ENCODE measurements at regions not wholly inside any gene's neighbourhood (a gene's known extent, or its start where the extent isn't known, plus 50 kb on each side); places are given as distances from the start of the nearest gene placed in this dataset. TPM values are rescaled to one million over a fixed set of nuclear protein-coding genes. Genes with fewer than 3 reads are reported as not detected.
A peak's percentile ranks its signal among the peaks of the same experiment; 100 is the strongest.

GRCh38 chr13:26813980-26814348, 53.4 kb upstream of the GPR12 start:
- H3K27me3 ChIP-seq (ENCODE audit: insufficient read depth, low read length), result no peaks in the 10 kb centered on the region
- H3K79me2 ChIP-seq (ENCODE audit: insufficient read depth, low read length), result no peaks in the 10 kb centered on the region

GRCh38 chr13:26813321-26813979, 52.9 kb upstream of the GPR12 start:
- Histone ChIP-seq H3K27me3 (ENCODE audit: insufficient read depth, low read length) (no peaks in the 10 kb centered on the region), H2AFZ (ENCODE audit: low read length) (no peak overlapping the region), H3K27ac (ENCODE audit: low read depth, low read length) (no peak overlapping the region), H3K9me3 (ENCODE audit: low read depth, low read length) (no peaks in the 10 kb centered on the region), H4K20me1 (ENCODE audit: insufficient read depth, low read length) (no peaks in the 10 kb centered on the region), H3K4me1 (ENCODE audit: insufficient read depth, low read length) (no peaks in the 10 kb centered on the region), H3K4me2 (ENCODE audit: insufficient read depth, low read length) (no peak overlapping the region), H3K4me3 (ENCODE audit: insufficient read depth, low read length) (no peak overlapping the region), H3K79me2 (ENCODE audit: insufficient read depth, low read length) (no peaks in the 10 kb centered on the region), H3K36me3 (ENCODE audit: insufficient read depth, low read length) (no peaks in the 10 kb centered on the region)
- no peak for TF ChIP-seq CTCF (IDR thresholded peaks at IDR 0.05; ENCODE audit: extremely low read depth, low read depth, low read length)
- DNase-seq (ENCODE audit: insufficient read length, low spot score, missing footprints), result no peak

More at GRCh38 chr13:26813980-26814348, 53.4 kb upstream of the GPR12 start:
- TF ChIP-seq CTCF (IDR thresholded peaks at IDR 0.05; ENCODE audit: extremely low read depth, low read depth, low read length), result no peak
- no peak overlapping the region for H3K4me3 ChIP-seq (ENCODE audit: insufficient read depth, low read length)
- H3K4me1 ChIP-seq (ENCODE audit: insufficient read depth, low read length), result no peaks in the 10 kb centered on the region
- H4K20me1 ChIP-seq (ENCODE audit: insufficient read depth, low read length), result no peaks in the 10 kb centered on the region
- peak; percentile 65 for DNase-seq (ENCODE audit: insufficient read length, low spot score, missing footprints)
- H2AFZ ChIP-seq (ENCODE audit: low read length), result no peak overlapping the region
- no peaks in the 10 kb centered on the region for H3K9me3 ChIP-seq (ENCODE audit: low read depth, low read length)
- no peak overlapping the region for H3K27ac ChIP-seq (ENCODE audit: low read depth, low read length)
- H3K36me3 ChIP-seq (ENCODE audit: insufficient read depth, low read length), result no peaks in the 10 kb centered on the region
- H3K4me2 ChIP-seq (ENCODE audit: insufficient read depth, low read length), result no peak overlapping the region

GRCh38 chr13:26811581-26811980, 51.0 kb upstream of the GPR12 start:
- H3K4me2 ChIP-seq (ENCODE audit: insufficient read depth, low read length), result no peak overlapping the region
- H3K27ac ChIP-seq (ENCODE audit: low read depth, low read length), result no peak overlapping the region
- no peak overlapping the region for H3K4me3 ChIP-seq (ENCODE audit: insufficient read depth, low read length)
- no peaks in the 10 kb centered on the region for H3K79me2 ChIP-seq (ENCODE audit: insufficient read depth, low read length)
- H3K4me1 ChIP-seq (ENCODE audit: insufficient read depth, low read length), result no peaks in the 10 kb centered on the region
- H4K20me1 ChIP-seq (ENCODE audit: insufficient read depth, low read length), result no peaks in the 10 kb centered on the region
- no peak for DNase-seq (ENCODE audit: insufficient read length, low spot score, missing footprints)
- no peak overlapping the region for H2AFZ ChIP-seq (ENCODE audit: low read length)
- no peak for TF ChIP-seq CTCF (IDR thresholded peaks at IDR 0.05; ENCODE audit: extremely low read depth, low read depth, low read length)
- H3K36me3 ChIP-seq (ENCODE audit: insufficient read depth, low read length), result no peaks in the 10 kb centered on the region
- no peaks in the 10 kb centered on the region for H3K9me3 ChIP-seq (ENCODE audit: low read depth, low read length)
- H3K27me3 ChIP-seq (ENCODE audit: insufficient read depth, low read length), result no peaks in the 10 kb centered on the region

Small RNA genes in the stretch of these regions (small RNA-seq; reads per million reads assigned to genes)
- gene RPS21P8, result not detected

Data from osteoblast (primary cell).